ENCODE measurements at regions not wholly inside any gene's neighbourhood (a gene's known extent, or its start where the extent isn't known, plus 50 kb on each side); places are given as distances from the start of the nearest gene placed in this dataset.

GRCh38 chr1:79457562-79458224 is 451.2 kb upstream of the ADGRL4 start:
- H3K27me3 ChIP-seq (ENCODE audit: control insufficient read depth in 2 of 2, insufficient read depth in 2 of 2, low read length in 2 of 2), result no peaks in the 10 kb centered on the region
- no peak overlapping the region for H2AFZ ChIP-seq (ENCODE audit: insufficient read depth, low read depth, low read length, poor library complexity, severe bottlenecking)
- no peaks in the 10 kb centered on the region for H3K36me3 ChIP-seq (replicated peaks in 1 of 2; ENCODE audit: control insufficient read depth in 1 of 2, insufficient read depth in 2 of 2, low read length in 2 of 2)
- TF ChIP-seq CTCF (IDR thresholded peaks at IDR 0.05), result no peak
- H3K79me2 ChIP-seq (ENCODE audit: insufficient read depth, low read length), result no peaks in the 10 kb centered on the region
- Mint-ChIP-seq H3K27me3 (ENCODE audit: low read depth in 3 of 3) (no peaks in the 10 kb centered on the region), H3K36me3 (no peaks in the 10 kb centered on the region), H3K9me3 (peaks cover 3 to 17% (median 5%) of the 10 kb centered on the region in 7 donors), H3K27ac (no peak overlapping the region), H3K4me1 (no peaks in the 10 kb centered on the region), H3K4me3 (no peak overlapping the region)
- H3K9ac ChIP-seq (ENCODE audit: insufficient read depth, low read length, poor library complexity, severe bottlenecking), result no peak overlapping the region
- intact Hi-C loops (cut with micrococcal nuclease), result no loop called here
- H3K27ac ChIP-seq (ENCODE audit: low read depth in 1 of 2, low read length in 2 of 2), result no peak overlapping the region
- no peaks in the 10 kb centered on the region for H3K4me1 ChIP-seq (ENCODE audit: control insufficient read depth in 1 of 2, insufficient read depth in 2 of 2, low read length in 2 of 2)
- 17% methylated on average over 1 of the region's 5 CpGs for WGBS (ENCODE audit: insufficient coverage)
- no peak overlapping the region for H3K4me3 ChIP-seq (replicated peaks in 1 of 3; ENCODE audit: low read depth in 2 of 3, low read length in 3 of 3)
- peaks cover 7 to 17% of the 10 kb centered on the region in 2 donors for H3K9me3 ChIP-seq (replicated peaks in 1 of 2; ENCODE audit: control insufficient read depth in 1 of 2, insufficient read depth in 1 of 2, low read length in 2 of 2)
- no peaks in the 10 kb centered on the region for H4K20me1 ChIP-seq (ENCODE audit: insufficient read depth, low read length)
- H3K4me2 ChIP-seq (replicated peaks; ENCODE audit: extremely low read depth, low read length, poor library complexity, severe bottlenecking), result no peak overlapping the region
- no peak for DNase-seq

GRCh38 chr1:79448426-79448825 is 441.9 kb upstream of the ADGRL4 start:
- no peak overlapping the region for H3K4me2 ChIP-seq (replicated peaks; ENCODE audit: extremely low read depth, low read length, poor library complexity, severe bottlenecking)
- H3K36me3 Mint-ChIP-seq, result no peaks in the 10 kb centered on the region
- H3K4me1 ChIP-seq (ENCODE audit: control insufficient read depth in 1 of 2, insufficient read depth in 2 of 2, low read length in 2 of 2), result no peaks in the 10 kb centered on the region
- intact Hi-C loops (cut with micrococcal nuclease), result no loop called here
- peaks cover 0 to 2% (median 0%) of the 10 kb centered on the region in 7 donors for H3K9me3 Mint-ChIP-seq
- no peaks in the 10 kb centered on the region for H3K79me2 ChIP-seq (ENCODE audit: insufficient read depth, low read length)
- H3K36me3 ChIP-seq (replicated peaks in 1 of 2; ENCODE audit: control insufficient read depth in 1 of 2, insufficient read depth in 2 of 2, low read length in 2 of 2), result no peaks in the 10 kb centered on the region
- H3K27me3 ChIP-seq (ENCODE audit: control insufficient read depth in 2 of 2, insufficient read depth in 2 of 2, low read length in 2 of 2), result no peaks in the 10 kb centered on the region
- no peak for DNase-seq
- no peak overlapping the region for H3K4me3 ChIP-seq (replicated peaks in 1 of 3; ENCODE audit: low read depth in 2 of 3, low read length in 3 of 3)
- H3K9ac ChIP-seq (ENCODE audit: insufficient read depth, low read length, poor library complexity, severe bottlenecking), result no peak overlapping the region
- no peaks in the 10 kb centered on the region for H4K20me1 ChIP-seq (ENCODE audit: insufficient read depth, low read length)
- no peak overlapping the region for H3K4me3 Mint-ChIP-seq
- H3K4me1 Mint-ChIP-seq, result no peaks in the 10 kb centered on the region
- no peak overlapping the region for H3K27ac ChIP-seq (ENCODE audit: low read depth in 1 of 2, low read length in 2 of 2)
- H2AFZ ChIP-seq (ENCODE audit: insufficient read depth, low read depth, low read length, poor library complexity, severe bottlenecking), result no peak overlapping the region
- H3K27ac Mint-ChIP-seq, result no peak overlapping the region
- H3K9me3 ChIP-seq (replicated peaks in 1 of 2; ENCODE audit: control insufficient read depth in 1 of 2, insufficient read depth in 1 of 2, low read length in 2 of 2), result no peaks in the 10 kb centered on the region
- no CpG with 5 or more reads among the region's 2 CpGs for WGBS (ENCODE audit: insufficient coverage)
- no peak for TF ChIP-seq CTCF (IDR thresholded peaks at IDR 0.05)
- no peaks in the 10 kb centered on the region for H3K27me3 Mint-ChIP-seq (ENCODE audit: low read depth in 3 of 3)
